PC-9 (cell line): ENCODE measurements at regions not wholly inside any gene's neighbourhood (a gene's known extent, or its start where the extent isn't known, plus 50 kb on each side); places are given as distances from the start of the nearest gene placed in this dataset.

Experiments used
- BruUV-seq: library from RNA; stranded (reverse); fragments of 400-500 nt; replicated peaks from 2 replicates; lab custom pipeline; 2021; lab: Mats Ljungman, UMichigan
- CTCF ChIA-PET: fragments of 300-600 bp; sonication (Branson Sonifier 250); formaldehyde crosslinking; loops from one replicate; lab custom pipeline; 2022; ENCODE audit warnings: antibody characterized with exemption; lab: Charles Lee
- POLR2A ChIA-PET: fragments of 300-600 bp; sonication (Branson Sonifier 250); formaldehyde crosslinking; loops from one replicate; lab custom pipeline; 2022; ENCODE audit warnings: antibody characterized with exemption; ENCODE audit not compliant: unreplicated experiment; lab: Charles Lee
- DNase-seq, 2 experiments: peaks; one replicate each; pipeline versions ENCODE4 v3.0.0 to v3.0.0-alpha.2; 2015 to 2022; ENCODE audit warnings: mixed read lengths in 1 of 2
- H2AFZ ChIP-seq: fragments of 200-600 bp; sonication (generic); 2 replicates; pipeline ENCODE4 v1.8.1; 2017; ENCODE audit warnings: antibody characterized with exemption
- H3F3A ChIP-seq: fragments of 200-600 bp; sonication (generic); 2 replicates; pipeline ENCODE4 v1.8.1; 2017; ENCODE audit warnings: antibody characterized with exemption, mild to moderate bottlenecking, low read depth; ENCODE audit not compliant: insufficient read depth
- H3K27ac ChIP-seq: fragments of 200-600 bp; sonication (generic); 2 replicates; pipeline ENCODE4 v1.6.1; 2016; ENCODE audit warnings: mixed run types
- H3K27me3 ChIP-seq: fragments of 200-600 bp; sonication (generic); 2 replicates; pipeline ENCODE4 v1.6.1; 2016; ENCODE audit warnings: low read depth, mixed run types; ENCODE audit not compliant: insufficient read depth
- H3K36me3 ChIP-seq: fragments of 200-600 bp; sonication (generic); 2 replicates; pipeline ENCODE4 v1.6.1; 2016; ENCODE audit warnings: low read depth, mixed run types
- H3K4me1 ChIP-seq: fragments of 200-600 bp; sonication (generic); replicated peaks from 2 replicates; pipeline ENCODE4 v1.6.1; 2016; ENCODE audit warnings: mixed run types; ENCODE audit not compliant: insufficient read depth
- H3K4me2 ChIP-seq: fragments of 200-600 bp; sonication (generic); 2 replicates; pipeline ENCODE4 v1.6.1; 2017; ENCODE audit warnings: mixed run types
- H3K4me3 ChIP-seq: fragments of 200-600 bp; sonication (generic); 2 replicates; pipeline ENCODE4 v1.6.1; 2016; ENCODE audit warnings: mixed run types
- H3K79me2 ChIP-seq: fragments of 200-600 bp; sonication (generic); 2 replicates; pipeline ENCODE4 v1.6.1; 2017; ENCODE audit warnings: low read depth, mixed run types
- H3K9me2 ChIP-seq: fragments of 200-600 bp; sonication (generic); 2 replicates; pipeline ENCODE4 v1.8.1; 2017; ENCODE audit warnings: mild to moderate bottlenecking; ENCODE audit not compliant: insufficient read depth
- H3K9me3 ChIP-seq: fragments of 200-600 bp; sonication (generic); 2 replicates; pipeline ENCODE4 v1.8.1; 2016; ENCODE audit warnings: low read depth; ENCODE audit not compliant: insufficient read depth
- H4K20me1 ChIP-seq: fragments of 200-600 bp; sonication (generic); 2 replicates; pipeline ENCODE4 v1.8.1; 2017; ENCODE audit not compliant: insufficient read depth
- EZH2 ChIP-seq: fragments of 200-600 bp; sonication (generic); IDR thresholded peaks from 2 replicates; pipeline ENCODE4 v1.8.0; 2017; ENCODE audit warnings: antibody characterized with exemption, low read depth
- intact Hi-C: fragments of 100-400 bp; cut with micrococcal nuclease; formaldehyde crosslinking; loops from one replicate; pipeline ENCODE4 v1.10.0; 2022; ENCODE audit not compliant: unreplicated experiment
- TF ChIP-seq, protein P1 (sequence below): fragments of 200-600 bp; sonication (generic); conservative IDR thresholded peaks from 2 replicates; pipeline ENCODE4 v1.6.1; 2017; ENCODE audit warnings: mixed run types, antibody characterized with exemption, mild to moderate bottlenecking, moderate library complexity

DNA sequence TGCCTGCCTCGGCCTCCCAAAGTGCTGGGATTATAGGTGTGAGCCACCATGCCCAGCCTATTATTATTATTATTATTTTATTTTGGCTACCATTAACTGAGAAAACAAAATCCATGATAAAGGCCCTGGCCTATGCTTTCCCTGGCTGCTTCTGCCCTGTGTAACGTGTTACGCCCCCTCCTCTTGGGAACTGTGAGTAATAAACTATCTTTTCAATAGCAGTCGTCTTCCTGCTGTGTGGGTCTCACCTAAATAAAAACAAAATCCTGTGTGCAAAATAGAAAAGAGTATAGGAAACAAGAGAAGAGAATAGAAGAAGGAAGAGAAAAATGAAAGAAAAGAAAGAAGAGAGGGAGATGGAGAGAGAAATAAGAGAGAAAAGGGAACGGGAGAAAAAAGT, 237.0 kb downstream of the MIAT start:
- no peak for DNase-seq
- Histone ChIP-seq H3K4me2 (peak overlapping the region; percentile 71), H4K20me1 (no peaks in the 10 kb centered on the region), H3K27ac (peak overlapping the region; percentile 90), H3K27me3 (no peaks in the 10 kb centered on the region), H3F3A (peaks cover 17% of the 10 kb centered on the region), H3K4me3 (no peak overlapping the region), H3K9me2 (no peaks in the 10 kb centered on the region), H3K9me3 (no peaks in the 10 kb centered on the region), H3K79me2 (no peaks in the 10 kb centered on the region), H2AFZ (no peak overlapping the region), H3K4me1 (peaks cover 20% of the 10 kb centered on the region), H3K36me3 (no peaks in the 10 kb centered on the region)
- ChIA-PET CTCF (no interaction called here), POLR2A (no interaction called here)
- no TSS peak for BruUV-seq
- TF ChIP-seq, protein P1, sequence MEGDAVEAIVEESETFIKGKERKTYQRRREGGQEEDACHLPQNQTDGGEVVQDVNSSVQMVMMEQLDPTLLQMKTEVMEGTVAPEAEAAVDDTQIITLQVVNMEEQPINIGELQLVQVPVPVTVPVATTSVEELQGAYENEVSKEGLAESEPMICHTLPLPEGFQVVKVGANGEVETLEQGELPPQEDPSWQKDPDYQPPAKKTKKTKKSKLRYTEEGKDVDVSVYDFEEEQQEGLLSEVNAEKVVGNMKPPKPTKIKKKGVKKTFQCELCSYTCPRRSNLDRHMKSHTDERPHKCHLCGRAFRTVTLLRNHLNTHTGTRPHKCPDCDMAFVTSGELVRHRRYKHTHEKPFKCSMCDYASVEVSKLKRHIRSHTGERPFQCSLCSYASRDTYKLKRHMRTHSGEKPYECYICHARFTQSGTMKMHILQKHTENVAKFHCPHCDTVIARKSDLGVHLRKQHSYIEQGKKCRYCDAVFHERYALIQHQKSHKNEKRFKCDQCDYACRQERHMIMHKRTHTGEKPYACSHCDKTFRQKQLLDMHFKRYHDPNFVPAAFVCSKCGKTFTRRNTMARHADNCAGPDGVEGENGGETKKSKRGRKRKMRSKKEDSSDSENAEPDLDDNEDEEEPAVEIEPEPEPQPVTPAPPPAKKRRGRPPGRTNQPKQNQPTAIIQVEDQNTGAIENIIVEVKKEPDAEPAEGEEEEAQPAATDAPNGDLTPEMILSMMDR, result no peak
- TF ChIP-seq EZH2, result no peak
- intact Hi-C loops, result no loop called here

DNA sequence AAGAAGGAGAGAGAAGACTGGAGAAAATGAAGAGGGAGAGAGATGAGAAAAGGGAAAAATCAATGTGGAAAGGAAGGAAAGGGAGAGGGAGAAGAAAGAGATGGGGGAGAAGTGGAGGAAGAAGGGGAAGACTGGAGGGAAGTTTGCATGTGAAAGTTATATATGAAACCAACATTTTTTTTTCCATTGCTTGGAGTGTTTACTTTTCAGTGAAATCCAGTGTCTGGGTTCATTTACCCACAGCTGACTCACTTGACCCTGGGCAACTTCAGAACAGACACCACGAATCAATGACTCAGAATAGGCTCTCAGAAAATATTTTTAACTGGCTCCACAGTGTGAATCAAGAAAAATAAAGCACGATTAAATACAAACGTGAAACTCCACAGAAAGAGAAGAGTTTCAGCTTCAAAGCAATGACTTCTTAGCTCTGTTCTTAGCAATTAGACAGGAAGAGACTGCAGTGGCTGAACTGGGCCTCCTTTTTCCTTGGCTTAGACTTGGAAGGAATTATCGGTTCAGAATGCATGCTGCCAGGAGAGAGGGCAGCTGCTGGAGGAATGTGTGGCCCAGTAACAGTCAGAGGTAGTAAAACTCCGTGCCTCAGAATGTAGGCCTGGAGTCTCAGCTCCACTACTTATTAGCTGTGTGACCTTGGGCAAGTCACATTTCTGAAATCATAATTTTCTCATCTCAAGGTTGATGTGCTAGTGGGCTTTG, 237.5 kb downstream of the MIAT start:
- Histone ChIP-seq H4K20me1 (no peaks in the 10 kb centered on the region), H2AFZ (no peak overlapping the region), H3K27ac (peak overlapping the region; percentile 90), H3K9me3 (no peaks in the 10 kb centered on the region), H3K36me3 (no peaks in the 10 kb centered on the region), H3F3A (peaks cover 17% of the 10 kb centered on the region), H3K79me2 (no peaks in the 10 kb centered on the region), H3K4me3 (0 out of 2 replicates have a peak overlapping the region, but pooled peaks have one; percentile 3), H3K27me3 (no peaks in the 10 kb centered on the region), H3K4me1 (peaks cover 20% of the 10 kb centered on the region), H3K9me2 (no peaks in the 10 kb centered on the region), H3K4me2 (peak overlapping the region; percentile 71)
- intact Hi-C loops, result no loop called here
- POLR2A ChIA-PET, result no interaction called here
- peak; percentile 16 to 83 for DNase-seq
- CTCF ChIA-PET, result no interaction called here
- no TSS peak for BruUV-seq
- TF ChIP-seq EZH2, result no peak
- TF ChIP-seq, protein P1, result no peak

DNA sequence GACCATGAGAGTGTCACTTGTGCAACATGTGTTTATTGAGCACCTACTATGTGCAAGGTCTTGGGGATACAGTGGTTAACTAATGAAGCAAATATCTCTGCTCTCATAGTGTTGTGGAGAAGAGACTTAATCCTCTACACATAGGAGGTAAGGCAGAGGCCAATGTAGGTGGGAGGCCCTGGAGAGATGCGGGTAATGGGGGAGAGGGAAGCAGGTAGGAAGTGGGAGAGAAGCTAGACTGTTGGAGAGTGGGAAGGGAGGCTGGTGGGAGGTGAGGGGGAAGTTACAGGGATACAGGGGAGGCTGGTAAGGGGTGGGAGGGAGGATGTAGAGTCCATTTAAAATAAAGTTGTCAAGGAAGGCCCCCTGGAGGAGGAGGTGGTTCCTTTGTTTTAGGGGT, 240.0 kb downstream of the MIAT start:
- no peak overlapping the region for H2AFZ ChIP-seq
- no peaks in the 10 kb centered on the region for H3K36me3 ChIP-seq
- no peaks in the 10 kb centered on the region for H3K9me2 ChIP-seq
- no peaks in the 10 kb centered on the region for H3K79me2 ChIP-seq
- intact Hi-C loops, result no loop called here
- H3F3A ChIP-seq, result peaks cover 17% of the 10 kb centered on the region
- H3K27ac ChIP-seq, result no peak overlapping the region
- no peaks in the 10 kb centered on the region for H3K9me3 ChIP-seq
- TF ChIP-seq, protein P1, result no peak
- TF ChIP-seq EZH2, result no peak
- peaks cover 20% of the 10 kb centered on the region for H3K4me1 ChIP-seq
- POLR2A ChIA-PET, result no interaction called here
- no peak overlapping the region for H3K4me3 ChIP-seq
- no peaks in the 10 kb centered on the region for H4K20me1 ChIP-seq
- DNase-seq, result no peak
- H3K27me3 ChIP-seq, result no peaks in the 10 kb centered on the region
- BruUV-seq, result no TSS peak
- no peak overlapping the region for H3K4me2 ChIP-seq
- CTCF ChIA-PET, result no interaction called here
